ENCODE measurements at regions not wholly inside any gene's neighbourhood (a gene's known extent, or its start where the extent isn't known, plus 50 kb on each side); places are given as distances from the start of the nearest gene placed in this dataset.

DNA sequence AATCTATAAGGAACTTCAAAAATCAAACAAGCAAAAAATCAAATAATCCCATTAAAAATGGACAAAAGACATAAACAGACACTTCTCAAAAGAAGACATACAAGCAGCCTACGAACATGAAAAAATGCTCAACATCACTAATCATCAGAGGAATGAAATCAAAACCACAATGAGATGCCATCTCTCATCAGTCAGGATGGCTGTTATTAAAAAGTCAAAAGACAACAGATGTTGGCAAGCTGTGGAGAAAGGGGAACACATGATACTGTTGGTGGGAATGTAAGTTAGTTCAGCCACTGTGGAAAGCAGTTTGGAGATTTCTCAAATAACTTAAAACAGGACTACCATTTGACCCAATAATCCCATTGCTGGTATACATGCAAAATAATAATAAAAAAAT is 226.4 kb downstream of the S1PR1 start:
- H3F3A ChIP-seq (ENCODE audit: control insufficient read depth, insufficient read depth): no peaks in the 10 kb centered on the region
- no peak for TF ChIP-seq EZH2phosphoT487 (IDR thresholded peaks at IDR 0.05; ENCODE audit: borderline replicate concordance, low read length)
- TF ChIP-seq, protein P1, sequence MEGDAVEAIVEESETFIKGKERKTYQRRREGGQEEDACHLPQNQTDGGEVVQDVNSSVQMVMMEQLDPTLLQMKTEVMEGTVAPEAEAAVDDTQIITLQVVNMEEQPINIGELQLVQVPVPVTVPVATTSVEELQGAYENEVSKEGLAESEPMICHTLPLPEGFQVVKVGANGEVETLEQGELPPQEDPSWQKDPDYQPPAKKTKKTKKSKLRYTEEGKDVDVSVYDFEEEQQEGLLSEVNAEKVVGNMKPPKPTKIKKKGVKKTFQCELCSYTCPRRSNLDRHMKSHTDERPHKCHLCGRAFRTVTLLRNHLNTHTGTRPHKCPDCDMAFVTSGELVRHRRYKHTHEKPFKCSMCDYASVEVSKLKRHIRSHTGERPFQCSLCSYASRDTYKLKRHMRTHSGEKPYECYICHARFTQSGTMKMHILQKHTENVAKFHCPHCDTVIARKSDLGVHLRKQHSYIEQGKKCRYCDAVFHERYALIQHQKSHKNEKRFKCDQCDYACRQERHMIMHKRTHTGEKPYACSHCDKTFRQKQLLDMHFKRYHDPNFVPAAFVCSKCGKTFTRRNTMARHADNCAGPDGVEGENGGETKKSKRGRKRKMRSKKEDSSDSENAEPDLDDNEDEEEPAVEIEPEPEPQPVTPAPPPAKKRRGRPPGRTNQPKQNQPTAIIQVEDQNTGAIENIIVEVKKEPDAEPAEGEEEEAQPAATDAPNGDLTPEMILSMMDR (IDR thresholded peaks at IDR 0.05; ENCODE audit: low read depth, low read length, poor library complexity, severe bottlenecking): no peak
- H3K4me1 ChIP-seq (ENCODE audit: control insufficient read depth, low read length): no peaks in the 10 kb centered on the region
- no peaks in the 10 kb centered on the region for H3K27me3 ChIP-seq (ENCODE audit: control insufficient read depth, low read length)
- H3K79me2 ChIP-seq (ENCODE audit: control insufficient read depth, low read length): no peaks in the 10 kb centered on the region
- no peak overlapping the region for H3K4me3 ChIP-seq (ENCODE audit: low read length)
- no peaks in the 10 kb centered on the region for H3K9me2 ChIP-seq (replicated peaks; ENCODE audit: control insufficient read depth, low read length)
- H3K4me2 ChIP-seq (ENCODE audit: low read length): no peak overlapping the region
- no peaks in the 10 kb centered on the region for H3K36me3 ChIP-seq (ENCODE audit: control insufficient read depth, low read length)
- H4K20me1 ChIP-seq (ENCODE audit: control insufficient read depth, insufficient read depth, low read depth, low read length): no peaks in the 10 kb centered on the region
- no peaks in the 10 kb centered on the region for H3K9me3 ChIP-seq (ENCODE audit: control insufficient read depth, insufficient read depth, low read length)
- no peak overlapping the region for H3K27ac ChIP-seq (ENCODE audit: low read depth, low read length)

DNA sequence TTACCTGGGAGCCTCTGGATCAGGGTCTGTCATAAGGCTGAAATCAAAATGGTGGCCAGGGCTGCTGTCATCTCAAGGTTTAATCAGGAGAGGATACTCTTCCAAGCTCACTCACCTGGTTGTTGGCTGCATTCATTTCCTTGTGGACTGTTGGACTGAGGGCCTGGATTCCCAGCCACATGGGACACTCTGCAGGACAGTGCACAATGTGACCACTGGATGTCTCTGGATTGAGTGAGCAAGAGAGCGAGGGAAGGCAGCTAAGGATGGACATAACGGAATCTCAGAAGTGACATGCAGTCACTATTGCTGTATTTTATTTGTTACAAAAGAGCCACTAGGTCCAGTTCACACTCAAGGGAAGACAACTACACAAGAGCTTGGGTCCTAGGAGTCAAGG is 229.1 kb downstream of the S1PR1 start:
- Histone ChIP-seq H3K4me1 (ENCODE audit: control insufficient read depth, low read length) (no peaks in the 10 kb centered on the region), H4K20me1 (ENCODE audit: control insufficient read depth, insufficient read depth, low read depth, low read length) (no peaks in the 10 kb centered on the region), H3K36me3 (ENCODE audit: control insufficient read depth, low read length) (no peaks in the 10 kb centered on the region), H3F3A (ENCODE audit: control insufficient read depth, insufficient read depth) (no peaks in the 10 kb centered on the region), H3K9me2 (replicated peaks; ENCODE audit: control insufficient read depth, low read length) (no peaks in the 10 kb centered on the region), H3K27ac (ENCODE audit: low read depth, low read length) (no peak overlapping the region), H3K4me3 (ENCODE audit: low read length) (no peak overlapping the region), H3K79me2 (ENCODE audit: control insufficient read depth, low read length) (no peaks in the 10 kb centered on the region), H3K9me3 (ENCODE audit: control insufficient read depth, insufficient read depth, low read length) (no peaks in the 10 kb centered on the region), H3K4me2 (ENCODE audit: low read length) (no peak overlapping the region), H3K27me3 (ENCODE audit: control insufficient read depth, low read length) (no peaks in the 10 kb centered on the region)
- TF ChIP-seq EZH2phosphoT487 (IDR thresholded peaks at IDR 0.05; ENCODE audit: borderline replicate concordance, low read length): no peak
- TF ChIP-seq, protein P1 (IDR thresholded peaks at IDR 0.05; ENCODE audit: low read depth, low read length, poor library complexity, severe bottlenecking): no peak

DNA sequence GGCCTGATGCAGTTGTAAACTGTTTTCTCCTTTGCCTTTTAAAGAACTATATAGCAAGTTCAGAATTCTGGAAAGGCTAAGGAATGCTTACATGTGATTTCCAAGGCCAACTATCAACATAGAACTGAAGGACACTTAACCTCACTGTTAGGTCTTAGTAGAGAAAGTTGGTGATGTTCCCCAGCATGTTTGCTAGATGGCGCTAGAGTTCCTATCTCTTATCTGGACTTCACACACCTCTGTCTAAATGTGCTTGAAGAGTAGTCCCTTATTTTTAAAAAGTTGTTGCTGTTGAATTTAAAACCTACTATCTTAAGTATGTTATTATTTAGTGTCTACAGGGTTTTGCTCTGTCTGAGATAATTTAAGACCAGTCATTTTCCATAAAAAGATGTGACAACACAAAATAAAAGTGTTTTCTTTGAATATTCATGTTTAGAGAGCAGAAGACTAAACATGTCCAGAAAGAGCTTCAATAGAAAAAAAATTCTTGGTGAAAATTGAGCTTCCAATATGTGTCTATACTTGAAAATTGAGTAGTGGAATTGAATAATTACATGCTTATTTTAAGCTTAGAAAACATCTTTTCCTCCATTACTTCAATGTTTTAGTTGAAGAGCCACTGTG is 237.3 kb downstream of the S1PR1 start:
- Histone ChIP-seq H3K4me2 (ENCODE audit: low read length) (no peak overlapping the region), H4K20me1 (ENCODE audit: control insufficient read depth, insufficient read depth, low read depth, low read length) (no peaks in the 10 kb centered on the region), H3K9me2 (replicated peaks; ENCODE audit: control insufficient read depth, low read length) (no peaks in the 10 kb centered on the region), H3K9me3 (ENCODE audit: control insufficient read depth, insufficient read depth, low read length) (no peaks in the 10 kb centered on the region), H3K27me3 (ENCODE audit: control insufficient read depth, low read length) (no peaks in the 10 kb centered on the region; the same call in 1 of the 2 replicates), H3K27ac (ENCODE audit: low read depth, low read length) (no peak overlapping the region), H3K79me2 (ENCODE audit: control insufficient read depth, low read length) (no peaks in the 10 kb centered on the region), H3K4me3 (ENCODE audit: low read length) (no peak overlapping the region), H3K4me1 (ENCODE audit: control insufficient read depth, low read length) (no peaks in the 10 kb centered on the region), H3F3A (ENCODE audit: control insufficient read depth, insufficient read depth) (no peaks in the 10 kb centered on the region), H3K36me3 (ENCODE audit: control insufficient read depth, low read length) (no peaks in the 10 kb centered on the region)
- TF ChIP-seq EZH2phosphoT487 (IDR thresholded peaks at IDR 0.05; ENCODE audit: borderline replicate concordance, low read length): no peak
- TF ChIP-seq, protein P1 (IDR thresholded peaks at IDR 0.05; ENCODE audit: low read depth, low read length, poor library complexity, severe bottlenecking): peak; percentile 85

Data from DOHH2 (cell line).